GM13977 (cell line): ENCODE measurements at regions not wholly inside any gene's neighbourhood (a gene's known extent, or its start where the extent isn't known, plus 50 kb on each side); places are given as distances from the start of the nearest gene placed in this dataset.

Experiments
- DNase-seq: peaks from one replicate; pipeline ENCODE4 v3.0.0; 2012; ENCODE audit warnings: low spot score
- CTCF ChIP-seq: IDR thresholded peaks from 2 replicates; pipeline ENCODE4 v1.5.1; 2012; ENCODE audit warnings: mild to moderate bottlenecking, control low read depth; ENCODE audit not compliant: insufficient read depth; ENCODE audit errors: extremely low read depth, missing control alignments
- in situ Hi-C: fragments of 300-500 bp; cut with MboI; formaldehyde crosslinking; loops from one replicate; pipeline ENCODE4 v1.12.0; 2022; ENCODE audit warnings: low sequenced_read_pairs, low pct_unique_long_range_greater_than_20kb, mixed read lengths, inconsistent platforms; ENCODE audit not compliant: unreplicated experiment

GRCh38 chr21:26717146-26717739 lies 128.0 kb downstream of the ADAMTS1 start:
- in situ Hi-C loops = loop anchor here (25.0 kb wide), 2 partner anchors 830 to 1105 kb away; partner anchors contain the start of gene MRPL39
- TF ChIP-seq CTCF = peak; percentile 40
- DNase-seq = peak; percentile 18

- TF ChIP-seq CTCF = peak; percentile 63
- in situ Hi-C loops = loop anchor here (25.0 kb wide), 2 partner anchors 829 to 1104 kb away; partner anchors contain the start of gene MRPL39
- DNase-seq = peak; percentile 25
Measured at GRCh38 chr21:26715878-26716506, 129.2 kb downstream of the ADAMTS1 start.

GRCh38 chr21:26715116-26715515 lies 130.1 kb downstream of the ADAMTS1 start:
- TF ChIP-seq CTCF = no peak
- no peak for DNase-seq
- in situ Hi-C loops = loop anchor here (25.0 kb wide), 2 partner anchors 828 to 1103 kb away; partner anchors contain the start of gene MRPL39

GRCh38 chr21:26710155-26710554 lies 135.1 kb downstream of the ADAMTS1 start:
- no peak for TF ChIP-seq CTCF
- no peak for DNase-seq
- in situ Hi-C loops = loop anchor here (25.0 kb wide), 2 partner anchors 823 to 1098 kb away; partner anchors contain the start of gene MRPL39

- TF ChIP-seq CTCF = no peak
- DNase-seq = no peak
- in situ Hi-C loops = loop anchor here (25.0 kb wide), 2 partner anchors 822 to 1097 kb away; partner anchors contain the start of gene MRPL39
Measured at GRCh38 chr21:26709090-26709489, 136.0 kb upstream of the CYYR1 start.

- TF ChIP-seq CTCF = no peak
- DNase-seq = no peak
- in situ Hi-C loops = loop anchor here (25.0 kb wide), 2 partner anchors 821 to 1096 kb away; partner anchors contain the start of gene MRPL39
Measured at GRCh38 chr21:26708223-26708800, 135.2 kb upstream of the CYYR1 start.
